ENCODE measurements at regions not wholly inside any gene's neighbourhood (a gene's known extent, or its start where the extent isn't known, plus 50 kb on each side); places are given as distances from the start of the nearest gene placed in this dataset.

- no peaks in the 10 kb centered on the region for H3K36me3 ChIP-seq (ENCODE audit: control insufficient read depth, insufficient read depth, low read length)
- no peak overlapping the region for H3K4me3 ChIP-seq (ENCODE audit: low read depth, low read length)
- no peaks in the 10 kb centered on the region for H3K27me3 ChIP-seq (ENCODE audit: control insufficient read depth, insufficient read depth, low read length)
- no peak for DNase-seq (ENCODE audit: low read depth)
- no peak for TF ChIP-seq CTCF (IDR thresholded peaks at IDR 0.05; ENCODE audit: insufficient read depth, low read length, poor library complexity, severe bottlenecking)
Observed at GRCh38 chr6:28600245-28600644, 74.6 kb downstream of the GPX5 start.

- no peaks in the 10 kb centered on the region for H3K27me3 ChIP-seq (ENCODE audit: control insufficient read depth, insufficient read depth, low read length)
- no peaks in the 10 kb centered on the region for H3K36me3 ChIP-seq (ENCODE audit: control insufficient read depth, insufficient read depth, low read length)
- TF ChIP-seq CTCF (IDR thresholded peaks at IDR 0.05; ENCODE audit: insufficient read depth, low read length, poor library complexity, severe bottlenecking), result no peak
Observed at GRCh38 chr6:28603891-28604290, 78.2 kb downstream of the GPX5 start.

GRCh38 chr6:28606424-28607391 lies 81.0 kb downstream of the GPX5 start:
- DNase-seq (ENCODE audit: low read depth), result no peak
- H3K27me3 ChIP-seq (ENCODE audit: control insufficient read depth, insufficient read depth, low read length), result no peaks in the 10 kb centered on the region
- no peaks in the 10 kb centered on the region for H3K36me3 ChIP-seq (ENCODE audit: control insufficient read depth, insufficient read depth, low read length)
- TF ChIP-seq CTCF (IDR thresholded peaks at IDR 0.05; ENCODE audit: insufficient read depth, low read length, poor library complexity, severe bottlenecking), result peak; percentile 32
- H3K4me3 ChIP-seq (ENCODE audit: low read depth, low read length), result peak overlapping the region; percentile 41

More at GRCh38 chr6:28603891-28604290, 78.2 kb downstream of the GPX5 start:
- H3K4me3 ChIP-seq (ENCODE audit: low read depth, low read length), result no peak overlapping the region
- DNase-seq (ENCODE audit: low read depth), result no peak

- H3K36me3 ChIP-seq (ENCODE audit: control insufficient read depth, insufficient read depth, low read length), result no peaks in the 10 kb centered on the region
- H3K27me3 ChIP-seq (ENCODE audit: control insufficient read depth, insufficient read depth, low read length), result no peaks in the 10 kb centered on the region
- no peak for DNase-seq (ENCODE audit: low read depth)
- no peak overlapping the region for H3K4me3 ChIP-seq (ENCODE audit: low read depth, low read length)
- no peak for TF ChIP-seq CTCF (IDR thresholded peaks at IDR 0.05; ENCODE audit: insufficient read depth, low read length, poor library complexity, severe bottlenecking)
Observed at GRCh38 chr6:28607990-28608389, 82.3 kb downstream of the GPX5 start.

GRCh38 chr6:28609672-28610071 lies 84.0 kb downstream of the GPX5 start:
- H3K36me3 ChIP-seq (ENCODE audit: control insufficient read depth, insufficient read depth, low read length), result no peaks in the 10 kb centered on the region
- no peak for TF ChIP-seq CTCF (IDR thresholded peaks at IDR 0.05; ENCODE audit: insufficient read depth, low read length, poor library complexity, severe bottlenecking)
- no peaks in the 10 kb centered on the region for H3K27me3 ChIP-seq (ENCODE audit: control insufficient read depth, insufficient read depth, low read length)
- H3K4me3 ChIP-seq (ENCODE audit: low read depth, low read length), result no peak overlapping the region
- no peak for DNase-seq (ENCODE audit: low read depth)

GRCh38 chr6:28615616-28615954 lies 89.9 kb downstream of the GPX5 start:
- no peak for TF ChIP-seq CTCF (IDR thresholded peaks at IDR 0.05; ENCODE audit: insufficient read depth, low read length, poor library complexity, severe bottlenecking)
- DNase-seq (ENCODE audit: low read depth), result no peak
- H3K27me3 ChIP-seq (ENCODE audit: control insufficient read depth, insufficient read depth, low read length), result peaks cover 5% of the 10 kb centered on the region
- no peaks in the 10 kb centered on the region for H3K36me3 ChIP-seq (ENCODE audit: control insufficient read depth, insufficient read depth, low read length)
- no peak overlapping the region for H3K4me3 ChIP-seq (ENCODE audit: low read depth, low read length)

All from kidney epithelial cell (primary cell).